C4-2B (cell line): ENCODE measurements at regions not wholly inside any gene's neighbourhood (a gene's known extent, or its start where the extent isn't known, plus 50 kb on each side); places are given as distances from the start of the nearest gene placed in this dataset.

Source experiments
- ZFX ChIP-seq: fragments of 450-650 bp; IDR thresholded peaks from 2 replicates; pipeline ENCODE4 v1.6.1; 2017
- TF ChIP-seq, protein P1 (sequence below): fragments of 450-650 bp; conservative IDR thresholded peaks from 2 replicates; pipeline ENCODE4 v1.5.1; 2017; ENCODE audit warnings: mild to moderate bottlenecking

DNA sequence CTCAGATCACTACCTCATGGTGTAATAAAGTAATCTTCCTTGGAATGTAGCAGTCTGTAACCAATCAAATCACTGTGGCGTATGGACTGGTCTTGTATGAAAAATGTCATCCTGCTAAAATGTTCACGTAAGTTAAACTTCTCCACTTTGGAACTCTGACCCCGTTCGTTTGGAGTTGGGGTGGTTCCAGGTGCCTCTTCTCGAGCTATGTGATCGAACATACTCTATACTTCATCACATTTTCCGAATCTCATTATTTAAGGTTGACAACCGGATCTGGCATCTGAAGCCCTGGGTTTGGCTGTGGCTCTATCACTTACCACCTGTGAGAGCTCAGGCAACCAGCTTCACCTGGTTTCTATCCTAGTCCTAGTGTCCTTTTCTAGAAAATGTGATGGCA is 148.0 kb upstream of the MYCN start:
- TF ChIP-seq, protein P1, sequence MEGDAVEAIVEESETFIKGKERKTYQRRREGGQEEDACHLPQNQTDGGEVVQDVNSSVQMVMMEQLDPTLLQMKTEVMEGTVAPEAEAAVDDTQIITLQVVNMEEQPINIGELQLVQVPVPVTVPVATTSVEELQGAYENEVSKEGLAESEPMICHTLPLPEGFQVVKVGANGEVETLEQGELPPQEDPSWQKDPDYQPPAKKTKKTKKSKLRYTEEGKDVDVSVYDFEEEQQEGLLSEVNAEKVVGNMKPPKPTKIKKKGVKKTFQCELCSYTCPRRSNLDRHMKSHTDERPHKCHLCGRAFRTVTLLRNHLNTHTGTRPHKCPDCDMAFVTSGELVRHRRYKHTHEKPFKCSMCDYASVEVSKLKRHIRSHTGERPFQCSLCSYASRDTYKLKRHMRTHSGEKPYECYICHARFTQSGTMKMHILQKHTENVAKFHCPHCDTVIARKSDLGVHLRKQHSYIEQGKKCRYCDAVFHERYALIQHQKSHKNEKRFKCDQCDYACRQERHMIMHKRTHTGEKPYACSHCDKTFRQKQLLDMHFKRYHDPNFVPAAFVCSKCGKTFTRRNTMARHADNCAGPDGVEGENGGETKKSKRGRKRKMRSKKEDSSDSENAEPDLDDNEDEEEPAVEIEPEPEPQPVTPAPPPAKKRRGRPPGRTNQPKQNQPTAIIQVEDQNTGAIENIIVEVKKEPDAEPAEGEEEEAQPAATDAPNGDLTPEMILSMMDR = no peak
- no peak for TF ChIP-seq ZFX
